ENCODE measurements at regions not wholly inside any gene's neighbourhood (a gene's known extent, or its start where the extent isn't known, plus 50 kb on each side); places are given as distances from the start of the nearest gene placed in this dataset.

GRCh38 chr1:191065771-191066170 lies 588.1 kb upstream of the BRINP3 start:
- TF ChIP-seq CTCF (IDR thresholded peaks at IDR 0.05; ENCODE audit: low read depth, low read length) = no peak
- no peak for TF ChIP-seq POLR2A (IDR thresholded peaks at IDR 0.05; ENCODE audit: extremely low read depth, insufficient read length)

Data from NB4 (cell line).